ENCODE measurements at regions not wholly inside any gene's neighbourhood (a gene's known extent, or its start where the extent isn't known, plus 50 kb on each side); places are given as distances from the start of the nearest gene placed in this dataset.

DNA sequence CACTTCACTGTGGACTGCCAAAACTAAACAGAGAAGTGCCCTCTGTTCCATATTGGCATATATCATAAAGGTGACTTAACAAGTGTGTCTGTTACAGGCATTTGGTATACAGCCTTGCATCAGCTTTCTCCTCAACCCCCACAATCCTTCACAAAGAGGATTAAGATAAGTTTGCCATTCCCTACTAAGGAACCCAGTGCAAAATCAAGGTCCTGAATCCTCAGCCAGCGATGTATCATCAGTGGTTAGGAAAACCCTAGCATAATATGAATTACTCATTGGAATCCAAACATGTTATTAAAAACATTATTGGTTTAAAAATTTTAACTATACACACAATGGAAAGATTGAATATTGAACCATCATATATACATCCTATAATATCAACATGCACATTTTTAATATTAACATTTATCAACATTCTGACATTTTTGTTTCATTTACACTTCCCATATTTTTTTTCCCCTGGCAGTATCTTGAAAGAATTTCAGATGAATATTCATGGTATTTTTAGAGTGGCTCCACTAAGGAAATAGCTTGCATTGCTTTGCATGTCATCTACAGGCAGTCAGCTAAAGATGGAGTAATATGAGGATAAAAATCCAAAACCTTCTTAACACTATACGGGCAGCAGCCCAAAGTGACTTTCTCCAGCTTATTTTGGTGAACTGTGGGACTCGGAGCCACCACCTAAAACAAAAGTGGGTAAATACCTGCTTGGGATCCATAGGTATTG, 215.6 kb upstream of the CHRM2 start:
- TF ChIP-seq, protein P1, sequence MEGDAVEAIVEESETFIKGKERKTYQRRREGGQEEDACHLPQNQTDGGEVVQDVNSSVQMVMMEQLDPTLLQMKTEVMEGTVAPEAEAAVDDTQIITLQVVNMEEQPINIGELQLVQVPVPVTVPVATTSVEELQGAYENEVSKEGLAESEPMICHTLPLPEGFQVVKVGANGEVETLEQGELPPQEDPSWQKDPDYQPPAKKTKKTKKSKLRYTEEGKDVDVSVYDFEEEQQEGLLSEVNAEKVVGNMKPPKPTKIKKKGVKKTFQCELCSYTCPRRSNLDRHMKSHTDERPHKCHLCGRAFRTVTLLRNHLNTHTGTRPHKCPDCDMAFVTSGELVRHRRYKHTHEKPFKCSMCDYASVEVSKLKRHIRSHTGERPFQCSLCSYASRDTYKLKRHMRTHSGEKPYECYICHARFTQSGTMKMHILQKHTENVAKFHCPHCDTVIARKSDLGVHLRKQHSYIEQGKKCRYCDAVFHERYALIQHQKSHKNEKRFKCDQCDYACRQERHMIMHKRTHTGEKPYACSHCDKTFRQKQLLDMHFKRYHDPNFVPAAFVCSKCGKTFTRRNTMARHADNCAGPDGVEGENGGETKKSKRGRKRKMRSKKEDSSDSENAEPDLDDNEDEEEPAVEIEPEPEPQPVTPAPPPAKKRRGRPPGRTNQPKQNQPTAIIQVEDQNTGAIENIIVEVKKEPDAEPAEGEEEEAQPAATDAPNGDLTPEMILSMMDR (IDR thresholded peaks at IDR 0.05) = no peak
- no peak for TF ChIP-seq EZH2 (IDR thresholded peaks at IDR 0.05; ENCODE audit: borderline replicate concordance, insufficient read depth, low read depth, low read length, poor library complexity, severe bottlenecking)

Measured in B cell (primary cell).